ENCODE measurements at regions not wholly inside any gene's neighbourhood (a gene's known extent, or its start where the extent isn't known, plus 50 kb on each side); places are given as distances from the start of the nearest gene placed in this dataset.

DNA sequence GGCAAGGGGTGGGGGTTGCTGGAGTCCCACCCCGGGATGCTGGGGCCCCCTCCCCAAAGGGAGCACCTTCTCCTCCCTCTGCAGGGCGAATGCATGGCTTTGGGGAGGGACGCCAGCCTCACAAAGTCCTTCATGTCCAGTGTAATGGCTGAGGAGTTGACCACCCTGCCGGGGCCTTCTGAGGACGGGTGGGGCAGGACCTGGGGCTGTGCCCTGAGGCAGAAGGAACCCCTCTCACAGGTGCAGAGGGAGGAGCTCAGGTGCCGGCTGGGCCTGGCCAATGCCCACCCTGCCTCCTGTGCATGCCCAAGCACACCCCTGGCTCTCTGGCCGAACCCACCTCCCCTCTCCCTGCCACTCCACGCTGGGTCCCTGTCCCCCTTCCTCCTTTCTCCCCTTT lies 64.3 kb upstream of the RNU6ATAC start:
- peaks cover 22% of the 10 kb centered on the region for H3K27me3 ChIP-seq
- no peaks in the 10 kb centered on the region for H3K36me3 ChIP-seq
- no peak overlapping the region for H3K27ac ChIP-seq
- peaks cover 7% of the 10 kb centered on the region in 2 experiments for H3K4me1 ChIP-seq (ENCODE audit: control insufficient read depth in 1 of 2, insufficient read depth in 1 of 2, low read depth in 1 of 2, low read length in 1 of 2)
- H3K9me3 ChIP-seq: no peaks in the 10 kb centered on the region
- no peak overlapping the region for H3K4me3 ChIP-seq (ENCODE audit: low read depth in 1 of 2, low read length in 1 of 2)
- TF ChIP-seq, protein P1, sequence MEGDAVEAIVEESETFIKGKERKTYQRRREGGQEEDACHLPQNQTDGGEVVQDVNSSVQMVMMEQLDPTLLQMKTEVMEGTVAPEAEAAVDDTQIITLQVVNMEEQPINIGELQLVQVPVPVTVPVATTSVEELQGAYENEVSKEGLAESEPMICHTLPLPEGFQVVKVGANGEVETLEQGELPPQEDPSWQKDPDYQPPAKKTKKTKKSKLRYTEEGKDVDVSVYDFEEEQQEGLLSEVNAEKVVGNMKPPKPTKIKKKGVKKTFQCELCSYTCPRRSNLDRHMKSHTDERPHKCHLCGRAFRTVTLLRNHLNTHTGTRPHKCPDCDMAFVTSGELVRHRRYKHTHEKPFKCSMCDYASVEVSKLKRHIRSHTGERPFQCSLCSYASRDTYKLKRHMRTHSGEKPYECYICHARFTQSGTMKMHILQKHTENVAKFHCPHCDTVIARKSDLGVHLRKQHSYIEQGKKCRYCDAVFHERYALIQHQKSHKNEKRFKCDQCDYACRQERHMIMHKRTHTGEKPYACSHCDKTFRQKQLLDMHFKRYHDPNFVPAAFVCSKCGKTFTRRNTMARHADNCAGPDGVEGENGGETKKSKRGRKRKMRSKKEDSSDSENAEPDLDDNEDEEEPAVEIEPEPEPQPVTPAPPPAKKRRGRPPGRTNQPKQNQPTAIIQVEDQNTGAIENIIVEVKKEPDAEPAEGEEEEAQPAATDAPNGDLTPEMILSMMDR (IDR thresholded peaks at IDR 0.05): no peak

DNA sequence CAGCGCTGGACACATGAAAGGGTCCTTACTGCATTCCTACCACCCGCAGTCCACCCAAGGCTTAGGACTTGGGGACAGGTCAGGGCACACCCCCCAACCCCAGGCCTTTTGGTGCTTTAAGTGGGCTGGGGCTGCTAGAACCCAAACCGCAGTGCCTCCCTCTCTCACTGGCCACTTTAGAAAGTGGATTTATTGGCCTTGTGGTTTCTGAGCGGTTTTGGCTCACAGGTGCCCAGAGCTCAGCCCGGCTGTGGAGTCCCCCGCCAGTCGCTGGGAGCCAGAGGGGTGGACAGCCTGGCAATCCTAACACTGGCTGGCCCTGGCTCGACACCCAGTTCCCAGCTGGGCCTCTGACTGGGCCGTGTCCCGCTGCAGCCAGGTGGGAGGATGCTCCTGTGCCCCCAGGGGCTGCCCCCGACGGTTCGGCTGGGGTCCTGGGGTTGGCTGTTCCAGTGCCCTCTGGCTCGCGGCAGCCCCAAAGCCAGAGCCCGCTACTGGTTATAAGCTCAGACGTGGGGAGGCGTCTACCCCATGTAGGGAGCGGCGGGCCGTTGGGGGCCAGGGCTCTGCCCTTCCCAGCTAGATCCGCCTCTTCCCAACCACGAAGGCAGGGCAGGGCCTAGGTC lies 65.2 kb upstream of the RNU6ATAC start:
- H3K27me3 ChIP-seq: peaks cover 23% of the 10 kb centered on the region
- TF ChIP-seq, protein P1 (IDR thresholded peaks at IDR 0.05): no peak

DNA sequence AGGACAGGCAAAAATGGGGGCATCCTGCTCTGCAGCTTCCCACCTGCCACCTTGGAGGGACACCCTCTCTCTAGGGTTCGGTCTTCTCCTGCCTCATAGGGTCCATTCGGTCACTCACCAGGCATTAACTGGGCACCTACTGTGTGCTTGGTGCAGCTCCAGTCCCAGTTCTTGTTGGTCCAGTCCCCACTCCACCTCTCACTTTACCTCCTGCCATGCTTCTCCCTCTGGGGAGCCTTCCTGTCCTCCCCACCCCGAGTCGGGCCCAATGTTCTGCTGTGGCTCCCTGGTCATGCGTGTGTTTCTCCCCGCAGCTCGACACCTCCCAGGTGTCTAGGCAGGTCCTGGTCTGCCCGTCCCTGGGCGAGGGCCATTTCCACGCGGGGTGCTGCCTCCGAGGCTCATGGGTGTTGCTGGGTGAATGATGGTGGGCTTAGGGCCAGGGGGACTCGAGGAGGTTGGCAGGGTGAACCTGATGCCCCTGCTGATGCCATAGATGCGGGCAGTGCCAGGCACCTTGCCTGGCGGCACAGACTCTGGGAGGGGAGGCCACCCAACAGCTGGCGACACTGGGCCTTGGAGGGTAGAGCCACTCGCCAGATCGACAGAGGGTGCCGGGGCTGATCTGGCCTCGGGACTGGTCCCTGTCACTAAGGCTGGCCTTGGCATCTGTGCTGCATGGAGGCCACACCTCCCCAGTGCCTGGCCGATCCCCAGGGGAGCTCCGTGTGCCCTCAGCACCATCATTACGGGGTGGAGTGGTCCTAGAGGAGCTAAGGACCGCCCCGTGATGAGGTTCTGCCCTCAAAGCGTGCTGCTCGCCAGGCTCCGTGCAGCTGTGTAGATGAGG lies 66.0 kb upstream of the RNU6ATAC start:
- TF ChIP-seq, protein P1 (IDR thresholded peaks at IDR 0.05): no peak
- Histone ChIP-seq H3K27me3 (peaks cover 23% of the 10 kb centered on the region), H3K36me3 (no peaks in the 10 kb centered on the region)

More for the DNA sequence above, 65.2 kb upstream of the RNU6ATAC start:
- no peak overlapping the region for H3K4me3 ChIP-seq (ENCODE audit: low read depth in 1 of 2, low read length in 1 of 2)
- H3K4me1 ChIP-seq (ENCODE audit: control insufficient read depth in 1 of 2, insufficient read depth in 1 of 2, low read depth in 1 of 2, low read length in 1 of 2): peaks cover 7% of the 10 kb centered on the region in 2 experiments
- H3K36me3 ChIP-seq: no peaks in the 10 kb centered on the region
- no peak overlapping the region for H3K27ac ChIP-seq
- H3K9me3 ChIP-seq: no peaks in the 10 kb centered on the region

DNA sequence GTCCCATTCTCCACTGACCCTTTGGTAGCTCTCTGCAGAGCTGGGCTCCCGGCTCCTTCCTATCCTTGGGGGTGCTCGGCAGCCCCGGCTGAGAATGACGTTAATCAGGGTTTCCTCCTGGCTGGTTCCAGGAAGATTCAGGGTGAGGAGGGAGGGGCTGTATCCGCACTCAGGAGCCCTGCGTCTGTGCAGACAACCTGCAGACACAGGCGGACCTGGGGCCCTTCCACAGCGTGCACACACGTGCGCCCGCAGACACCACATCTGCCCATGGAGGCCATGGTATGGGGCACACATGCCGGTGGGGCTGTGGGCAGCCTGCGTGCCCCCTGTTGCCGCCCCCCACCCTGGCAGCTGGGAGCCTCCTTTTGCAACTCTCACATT lies 66.6 kb upstream of the RNU6ATAC start:
- Histone ChIP-seq H3K4me1 (ENCODE audit: control insufficient read depth in 1 of 2, insufficient read depth in 1 of 2, low read depth in 1 of 2, low read length in 1 of 2) (peaks cover 6 to 7% of the 10 kb centered on the region in 2 experiments), H3K4me3 (ENCODE audit: low read depth in 1 of 2, low read length in 1 of 2) (no peak overlapping the region), H3K9me3 (no peaks in the 10 kb centered on the region), H3K27ac (no peak overlapping the region), H3K36me3 (no peaks in the 10 kb centered on the region), H3K27me3 (peaks cover 23% of the 10 kb centered on the region)
- TF ChIP-seq, protein P1 (IDR thresholded peaks at IDR 0.05): no peak

More for the DNA sequence above, 66.0 kb upstream of the RNU6ATAC start:
- Histone ChIP-seq H3K4me3 (ENCODE audit: low read depth in 1 of 2, low read length in 1 of 2) (no peak overlapping the region), H3K27ac (no peak overlapping the region), H3K9me3 (no peaks in the 10 kb centered on the region), H3K4me1 (ENCODE audit: control insufficient read depth in 1 of 2, insufficient read depth in 1 of 2, low read depth in 1 of 2, low read length in 1 of 2) (peaks cover 7% of the 10 kb centered on the region in 2 experiments)

DNA sequence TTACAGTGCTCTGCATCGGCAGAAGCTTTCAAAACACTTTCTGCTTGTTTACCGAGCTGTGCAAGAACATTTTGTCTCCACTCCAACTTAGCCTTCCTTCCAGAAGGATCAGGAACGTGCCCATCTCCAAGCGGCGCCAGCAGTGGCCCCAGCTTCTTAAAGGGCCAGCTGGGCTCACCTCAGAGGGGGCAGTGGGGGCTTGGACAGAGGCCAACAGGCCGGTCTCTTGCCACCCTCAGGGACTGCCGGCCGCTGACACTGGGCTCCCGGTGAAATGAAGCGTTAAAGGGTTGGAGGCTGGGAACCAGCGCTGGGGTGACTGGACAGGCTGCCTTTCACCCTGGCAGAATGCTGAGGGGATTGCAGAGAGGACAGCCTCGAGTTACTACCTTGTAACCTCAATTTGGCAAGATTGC lies 67.0 kb upstream of the RNU6ATAC start:
- Histone ChIP-seq H3K36me3 (no peaks in the 10 kb centered on the region), H3K27ac (no peak overlapping the region), H3K9me3 (no peaks in the 10 kb centered on the region), H3K27me3 (peaks cover 23% of the 10 kb centered on the region), H3K4me1 (ENCODE audit: control insufficient read depth in 1 of 2, insufficient read depth in 1 of 2, low read depth in 1 of 2, low read length in 1 of 2) (peaks cover 2 to 4% of the 10 kb centered on the region in 2 experiments), H3K4me3 (ENCODE audit: low read depth in 1 of 2, low read length in 1 of 2) (no peak overlapping the region)
- TF ChIP-seq, protein P1 (IDR thresholded peaks at IDR 0.05): no peak
